ENCODE measurements at regions not wholly inside any gene's neighbourhood (a gene's known extent, or its start where the extent isn't known, plus 50 kb on each side); places are given as distances from the start of the nearest gene placed in this dataset.

DNA sequence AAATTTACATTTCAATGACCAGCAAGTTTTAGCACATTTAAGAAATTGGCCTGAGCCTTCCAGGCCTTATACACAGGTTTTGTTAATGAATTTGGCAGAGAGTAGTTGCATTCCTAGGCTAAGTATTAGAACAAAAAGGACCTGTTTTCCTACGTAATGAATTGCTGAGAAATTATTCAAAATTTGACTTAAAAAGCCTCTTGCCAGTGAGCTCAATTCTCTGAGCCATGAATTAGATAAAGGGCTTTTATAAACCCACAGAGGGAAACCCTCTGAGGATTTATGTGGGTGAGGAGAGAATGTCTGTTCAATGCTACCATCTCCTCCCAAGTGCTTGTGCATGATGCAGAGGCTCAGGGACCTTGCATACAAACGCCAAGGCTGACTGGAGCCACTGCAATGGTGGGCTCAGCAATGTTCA is 94.5 kb upstream of the PELI2 start:
- intact Hi-C loops (cut with DNase I; ENCODE audit: low total_unique reads) = no loop called here
- peaks cover 0 to 16% (median 11%) of the 10 kb centered on the region in 4 donors for H3K4me1 ChIP-seq
- no peak for DNase-seq
- no peaks in the 10 kb centered on the region for H3K27me3 ChIP-seq
- H3K4me3 ChIP-seq = no peak overlapping the region
- no peaks in the 10 kb centered on the region for H3K9me3 ChIP-seq
- no peak overlapping the region for H3K27ac ChIP-seq
- no peak for TF ChIP-seq CTCF (IDR thresholded peaks at IDR 0.05)
- no peaks in the 10 kb centered on the region for H3K36me3 ChIP-seq

- peaks cover 0 to 21% (median 11%) of the 10 kb centered on the region in 4 donors for H3K4me1 ChIP-seq
- H3K4me3 ChIP-seq = no peak overlapping the region
- intact Hi-C loops (cut with DNase I; ENCODE audit: low total_unique reads) = no loop called here
- TF ChIP-seq CTCF (IDR thresholded peaks at IDR 0.05) = no peak
- no peaks in the 10 kb centered on the region for H3K9me3 ChIP-seq
- H3K36me3 ChIP-seq = no peaks in the 10 kb centered on the region
- H3K27ac ChIP-seq = no peak overlapping the region
- no peak for DNase-seq
- H3K27me3 ChIP-seq = no peaks in the 10 kb centered on the region
Measured at GRCh38 chr14:56025191-56025590, 93.0 kb upstream of the PELI2 start.

DNA sequence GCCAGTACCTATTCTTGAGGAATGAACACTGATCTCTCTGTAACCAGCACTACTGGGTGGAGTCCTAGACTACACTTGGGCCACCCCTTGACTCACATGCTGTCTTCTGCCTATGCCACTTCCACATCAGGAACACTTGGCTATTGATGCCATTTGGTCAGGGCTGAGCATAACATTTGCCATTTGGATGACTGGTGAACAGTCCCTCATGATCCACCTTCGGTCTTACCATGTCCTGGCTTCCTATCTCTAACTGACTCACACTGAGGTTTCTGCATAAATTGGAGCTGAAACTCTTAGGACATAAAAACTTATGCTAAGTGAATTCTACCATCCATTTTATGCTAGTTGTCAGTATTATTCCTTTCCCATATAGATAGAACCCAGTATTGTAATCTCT is 91.7 kb upstream of the PELI2 start:
- Histone ChIP-seq H3K4me3 (no peak overlapping the region), H3K36me3 (no peaks in the 10 kb centered on the region), H3K4me1 (peaks cover 0 to 21% (median 11%) of the 10 kb centered on the region in 4 donors), H3K9me3 (no peaks in the 10 kb centered on the region), H3K27ac (no peak overlapping the region), H3K27me3 (no peaks in the 10 kb centered on the region)
- DNase-seq = no peak
- intact Hi-C loops (cut with DNase I; ENCODE audit: low total_unique reads) = no loop called here
- no peak for TF ChIP-seq CTCF (IDR thresholded peaks at IDR 0.05)

- no peak for TF ChIP-seq CTCF (IDR thresholded peaks at IDR 0.05)
- Histone ChIP-seq H3K27me3 (no peaks in the 10 kb centered on the region), H3K9me3 (no peaks in the 10 kb centered on the region), H3K4me1 (peaks cover 0 to 21% (median 11%) of the 10 kb centered on the region in 4 donors), H3K27ac (peak overlapping the region; percentile 27 to 42), H3K4me3 (no peak overlapping the region), H3K36me3 (no peaks in the 10 kb centered on the region)
- no peak for DNase-seq
- intact Hi-C loops (cut with DNase I; ENCODE audit: low total_unique reads) = no loop called here
Measured at GRCh38 chr14:56027421-56027820, 90.8 kb upstream of the PELI2 start.

GRCh38 chr14:56027916-56028712 is 90.1 kb upstream of the PELI2 start:
- no peaks in the 10 kb centered on the region for H3K9me3 ChIP-seq
- no peaks in the 10 kb centered on the region for H3K27me3 ChIP-seq
- H3K36me3 ChIP-seq = no peaks in the 10 kb centered on the region
- H3K4me3 ChIP-seq = no peak overlapping the region
- H3K4me1 ChIP-seq = peaks cover 0 to 21% (median 11%) of the 10 kb centered on the region in 4 donors
- peak overlapping the region; percentile 27 to 42 for H3K27ac ChIP-seq
- TF ChIP-seq CTCF (IDR thresholded peaks at IDR 0.05) = no peak
- DNase-seq = no peak
- intact Hi-C loops (cut with DNase I; ENCODE audit: low total_unique reads) = no loop called here

All from tibial artery (tissue), 4 donors.